GM19239 (cell line): ENCODE measurements at regions not wholly inside any gene's neighbourhood (a gene's known extent, or its start where the extent isn't known, plus 50 kb on each side); places are given as distances from the start of the nearest gene placed in this dataset.
"Not testable (repeated sequence)": the region's sequence is repeated elsewhere in the genome, so short reads cannot be mapped to it uniquely, and the experiment has no call there.

Experiments used
- DNase-seq: peaks from one replicate; pipeline ENCODE4 v3.0.0; 2011; ENCODE audit warnings: low spot score; ENCODE audit not compliant: insufficient read length
- FAIRE-seq: peaks from 2 replicates; lab custom pipeline; 2011; peaks lifted over from hg19 to GRCh38; lab: Jason Lieb, UNC

DNA sequence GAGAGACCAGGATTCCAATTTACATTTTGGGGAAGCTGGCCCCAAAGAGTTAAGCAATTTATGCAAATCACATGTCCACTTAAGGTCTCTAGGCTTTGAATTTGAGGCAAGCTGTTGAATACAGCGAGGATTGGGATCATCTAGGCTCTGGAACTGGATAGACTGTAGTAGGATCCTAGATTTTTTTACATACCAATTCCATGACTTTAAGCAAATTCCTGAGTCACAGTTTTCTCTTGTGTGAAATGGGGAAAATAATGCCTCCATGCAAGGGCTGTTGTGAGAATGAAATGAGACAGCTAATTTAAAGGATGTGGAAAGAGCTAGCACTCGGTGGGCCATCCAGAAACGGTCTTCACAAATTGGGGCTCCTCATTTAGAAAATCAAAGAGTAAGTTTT, 103.4 kb downstream of the MINAR1 start:
- no peak for FAIRE-seq
- DNase-seq, result no peak

DNA sequence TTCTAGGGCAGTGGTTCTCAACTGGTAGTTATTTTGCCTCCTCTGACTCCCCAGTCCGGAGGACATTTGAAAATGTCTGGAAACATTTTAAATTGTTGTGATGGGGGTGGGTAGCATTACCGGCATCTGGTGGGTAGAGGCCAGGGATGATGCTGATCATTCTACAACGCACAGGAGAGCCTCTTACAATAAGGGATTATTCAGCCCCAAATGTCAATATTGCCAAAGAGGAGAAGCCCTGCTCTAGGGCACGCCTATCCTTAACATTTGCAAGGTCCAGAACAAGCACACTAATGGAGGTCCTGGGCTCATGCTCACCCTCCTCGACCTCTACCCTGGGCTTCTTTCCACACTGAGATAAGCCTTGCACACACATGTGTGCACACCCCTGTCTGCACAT, 106.4 kb downstream of the MINAR1 start:
- DNase-seq (no peak), FAIRE-seq (no peak)

DNA sequence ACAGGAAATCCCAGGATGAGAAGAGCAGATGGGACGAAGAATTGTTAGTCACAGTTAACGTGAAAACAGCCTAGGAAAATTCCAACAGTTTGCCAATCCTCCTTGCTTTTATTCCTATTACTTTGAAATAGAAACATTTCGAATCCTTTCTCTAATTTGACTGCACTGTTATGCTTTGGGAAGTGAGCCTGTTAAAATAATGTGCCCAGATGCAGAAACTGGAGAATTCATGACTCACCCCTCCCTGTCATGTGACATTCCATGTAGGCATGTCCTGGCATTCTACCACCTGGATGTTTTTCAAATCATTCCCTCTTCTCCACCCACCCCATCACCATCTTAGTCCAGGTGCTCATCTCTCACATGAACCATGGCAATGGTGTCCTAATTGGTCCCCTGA, 107.3 kb downstream of the MINAR1 start:
- DNase-seq, result no peak

DNA sequence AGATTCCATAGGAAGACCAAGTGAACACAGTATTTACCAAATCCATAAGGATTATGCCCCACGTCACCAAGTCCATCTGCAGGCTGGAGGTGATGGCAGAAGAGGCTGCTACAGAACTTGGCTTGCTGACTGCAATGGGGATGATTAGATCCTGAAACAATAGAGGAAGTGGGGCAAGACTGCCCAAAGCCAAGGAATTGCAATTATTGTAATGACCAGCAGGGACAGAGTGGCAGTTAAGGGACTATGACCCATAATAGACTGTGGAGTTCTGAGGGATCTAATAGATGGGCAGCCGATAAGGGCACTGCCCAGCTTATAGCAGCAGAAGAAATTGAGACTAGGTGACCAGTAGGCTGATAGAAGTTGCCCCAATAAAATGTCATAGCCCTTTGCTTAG, 108.4 kb downstream of the MINAR1 start:
- no peak for FAIRE-seq

More for the DNA sequence above, 107.3 kb downstream of the MINAR1 start:
- no peak for FAIRE-seq

DNA sequence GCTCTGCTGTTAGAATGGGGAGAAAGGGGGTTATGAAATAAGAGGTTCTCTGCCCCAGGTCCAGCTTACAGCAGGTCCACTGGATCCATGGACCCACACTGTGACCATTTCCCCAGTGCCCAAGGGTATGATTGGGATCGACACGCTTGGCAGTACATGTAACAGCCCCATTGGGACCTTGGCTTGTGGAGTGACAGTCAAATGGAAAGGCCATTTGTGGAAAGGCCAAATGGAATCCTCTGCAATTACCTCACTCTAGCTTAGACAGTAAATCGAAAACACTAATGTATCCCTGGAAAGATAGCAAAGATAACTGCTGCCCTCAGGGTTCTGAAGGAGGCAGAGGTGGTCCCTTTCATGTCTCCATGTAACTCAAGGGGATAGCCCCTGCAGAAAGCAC, 109.1 kb downstream of the MINAR1 start:
- no peak for DNase-seq
- no peak for FAIRE-seq

More for the DNA sequence above, 108.4 kb downstream of the MINAR1 start:
- DNase-seq, result no peak

DNA sequence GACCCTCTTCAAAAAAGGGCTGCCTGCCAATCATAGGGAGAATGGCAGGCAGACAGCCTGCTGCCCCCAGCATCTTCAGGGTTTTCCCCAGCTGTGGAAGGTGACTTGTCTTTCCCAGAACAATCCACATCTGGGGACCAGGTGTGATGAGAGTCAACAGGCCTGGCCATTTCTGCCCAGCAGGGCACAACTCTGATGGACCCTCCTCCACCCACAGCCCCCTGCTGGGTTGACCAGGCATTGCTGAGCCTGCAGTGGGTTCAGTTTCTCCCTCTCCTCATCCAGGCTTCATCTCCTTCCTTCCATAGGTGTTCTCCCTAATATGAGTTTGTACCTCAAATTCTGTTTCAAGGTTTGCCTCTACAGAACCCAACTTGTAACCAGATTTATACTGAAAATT, 111.0 kb downstream of the MINAR1 start:
- no peak for FAIRE-seq
- no peak for DNase-seq

DNA sequence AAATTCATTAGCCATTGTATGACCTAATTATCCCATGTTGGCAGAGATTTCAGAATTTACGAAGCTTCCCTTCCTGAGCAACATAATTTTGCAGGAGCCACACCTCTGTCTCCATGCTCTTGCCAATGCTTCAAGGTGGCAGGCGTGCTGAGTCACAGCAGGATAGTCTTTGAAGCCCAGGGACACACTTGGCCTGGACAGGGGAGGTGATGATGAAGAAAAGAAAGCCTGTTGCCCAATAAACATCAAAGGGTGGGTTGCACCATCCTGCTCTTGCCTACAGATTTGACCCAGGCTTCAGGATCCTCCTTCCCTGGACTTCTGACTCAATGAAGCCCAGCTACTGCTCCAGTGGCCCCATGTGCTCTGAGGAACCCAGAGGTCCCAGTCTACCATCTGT, 117.1 kb downstream of the MINAR1 start:
- FAIRE-seq, result no peak
- no peak for DNase-seq

DNA sequence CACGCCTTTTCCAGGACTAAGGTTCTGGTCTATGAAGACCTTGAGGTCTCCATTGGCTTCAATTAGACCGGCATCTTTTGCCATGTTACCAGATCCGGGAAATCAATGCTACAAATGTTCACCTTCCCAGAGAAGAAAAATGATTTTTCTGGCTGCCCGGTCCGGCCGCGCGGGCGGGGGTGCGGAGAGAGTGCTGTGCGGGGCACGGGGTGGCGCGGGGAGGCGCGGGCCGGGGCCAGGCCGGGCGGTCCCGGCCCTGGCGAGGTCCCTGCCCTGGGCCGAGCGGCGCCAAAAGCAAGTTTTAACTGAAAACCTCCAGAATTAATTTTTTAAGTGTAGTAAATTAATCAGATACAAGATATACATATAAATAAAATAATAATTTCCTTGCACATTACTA, 128.2 kb downstream of the MINAR1 start:
- FAIRE-seq, result no peak
- no peak for DNase-seq

DNA sequence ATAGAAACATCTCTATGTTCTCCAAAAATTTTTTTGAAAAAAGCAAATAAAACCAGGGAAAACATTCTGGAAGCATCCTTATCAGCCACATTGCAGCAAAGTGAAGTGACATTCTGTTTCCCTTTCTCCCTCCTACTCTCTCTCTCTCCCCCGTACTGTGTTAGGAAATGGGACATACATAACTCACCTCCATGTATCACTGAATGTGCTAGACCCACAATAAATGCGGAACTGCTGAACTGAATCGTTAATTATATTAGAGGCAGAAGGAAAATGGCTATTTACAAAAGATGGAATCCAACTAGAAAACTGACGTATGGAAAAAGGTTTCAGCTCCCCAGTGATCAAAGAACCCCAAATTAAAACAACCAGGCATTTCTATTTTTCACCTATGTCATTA, 129.8 kb downstream of the MINAR1 start:
- FAIRE-seq, result no peak
- DNase-seq, result no peak

DNA sequence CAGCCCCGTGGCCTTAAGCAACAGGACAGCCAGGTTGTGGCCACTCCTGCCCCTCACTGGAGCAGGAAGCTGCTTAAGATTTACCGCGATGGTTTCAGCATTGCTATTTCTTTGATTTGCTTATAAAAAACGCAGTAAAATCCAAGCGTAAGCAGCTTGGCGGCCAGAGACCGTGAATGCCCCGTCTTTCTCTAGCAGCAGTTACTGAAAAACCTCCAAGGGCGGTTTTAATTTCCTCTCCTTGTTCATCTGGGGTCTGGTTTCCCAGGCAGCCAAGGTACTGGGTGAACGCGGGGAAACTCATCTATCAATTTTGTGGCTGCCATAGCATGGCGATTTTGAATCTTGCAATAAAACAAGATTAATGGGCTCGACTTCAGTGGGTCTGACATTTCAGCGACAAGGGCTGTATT, 130.3 kb downstream of the MINAR1 start:
- DNase-seq (no peak), FAIRE-seq (no peak)

DNA sequence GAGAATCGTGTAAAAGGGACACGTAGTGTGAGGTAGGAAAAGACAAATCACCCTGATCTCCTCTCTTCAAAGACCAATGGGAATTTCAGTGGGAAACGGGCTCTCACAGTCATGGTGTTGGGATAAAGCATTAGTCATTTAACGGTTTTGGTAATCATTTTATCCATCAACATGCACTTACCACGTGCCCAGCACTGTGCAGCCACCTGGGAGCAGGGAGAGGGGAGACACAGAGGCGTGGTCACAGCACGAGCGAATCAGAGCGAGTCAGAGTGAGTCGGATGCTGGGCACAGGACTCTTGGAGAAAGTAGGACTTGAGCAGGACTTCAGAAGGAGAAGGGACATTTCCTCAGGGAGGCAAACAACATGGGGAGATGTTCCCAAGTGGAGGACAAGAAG, 130.8 kb downstream of the MINAR1 start:
- FAIRE-seq, result no peak
- no peak for DNase-seq

DNA sequence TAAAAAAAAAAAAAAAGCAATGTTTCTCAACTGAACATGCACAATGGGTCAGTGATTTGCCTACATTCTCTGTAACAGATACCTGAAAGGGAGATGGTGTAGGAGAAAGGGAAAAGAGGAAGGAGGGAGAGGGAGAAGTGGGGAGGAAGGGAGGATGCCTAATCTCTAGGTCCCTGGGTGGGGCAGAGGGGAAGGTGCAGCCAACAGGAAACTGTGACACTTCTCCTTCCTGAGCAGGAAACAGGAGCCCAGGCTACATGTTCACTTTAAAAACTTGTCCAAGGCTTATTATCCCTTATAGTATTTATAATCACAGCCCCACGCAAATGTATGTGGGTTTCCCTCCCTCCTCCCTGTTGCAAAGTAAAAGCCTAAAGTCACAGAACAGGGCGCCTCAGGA, 137.9 kb downstream of the MINAR1 start:
- FAIRE-seq (no peak), DNase-seq (no peak)

DNA sequence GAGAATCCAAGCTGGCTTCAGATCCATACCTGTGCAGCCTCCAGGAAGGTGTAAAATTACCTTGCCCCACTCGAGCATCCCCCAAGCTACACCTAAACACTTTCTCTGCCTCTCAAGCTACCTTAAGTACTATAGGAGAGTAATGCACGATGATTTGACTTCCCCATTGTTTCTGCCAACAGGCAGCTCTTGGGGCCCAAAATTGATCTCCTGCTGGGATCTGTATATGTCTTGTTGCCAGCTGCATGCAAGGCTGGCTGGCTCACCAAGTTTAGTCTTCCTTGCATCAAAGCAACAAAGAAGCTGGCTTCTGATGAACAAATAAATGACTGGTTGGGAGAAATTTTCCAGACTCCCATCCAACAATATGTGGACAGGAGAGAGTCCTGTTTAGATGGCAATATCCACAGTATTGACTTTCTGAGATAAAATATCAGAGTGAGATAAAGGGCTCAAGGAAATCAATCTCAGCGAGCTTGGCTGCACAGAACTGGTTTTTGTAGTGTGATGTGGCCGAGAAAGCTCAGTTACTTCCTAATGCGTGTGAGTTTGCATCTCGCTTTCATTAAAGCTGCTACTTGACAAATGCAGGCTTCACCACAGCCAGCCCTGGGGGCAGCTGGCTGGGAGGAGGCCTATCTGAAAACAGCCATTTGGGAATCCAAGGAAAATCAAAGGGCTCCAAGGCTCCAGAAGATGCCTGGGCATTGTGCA, 140.7 kb downstream of the MINAR1 start:
- no peak for FAIRE-seq
- DNase-seq, result no peak

DNA sequence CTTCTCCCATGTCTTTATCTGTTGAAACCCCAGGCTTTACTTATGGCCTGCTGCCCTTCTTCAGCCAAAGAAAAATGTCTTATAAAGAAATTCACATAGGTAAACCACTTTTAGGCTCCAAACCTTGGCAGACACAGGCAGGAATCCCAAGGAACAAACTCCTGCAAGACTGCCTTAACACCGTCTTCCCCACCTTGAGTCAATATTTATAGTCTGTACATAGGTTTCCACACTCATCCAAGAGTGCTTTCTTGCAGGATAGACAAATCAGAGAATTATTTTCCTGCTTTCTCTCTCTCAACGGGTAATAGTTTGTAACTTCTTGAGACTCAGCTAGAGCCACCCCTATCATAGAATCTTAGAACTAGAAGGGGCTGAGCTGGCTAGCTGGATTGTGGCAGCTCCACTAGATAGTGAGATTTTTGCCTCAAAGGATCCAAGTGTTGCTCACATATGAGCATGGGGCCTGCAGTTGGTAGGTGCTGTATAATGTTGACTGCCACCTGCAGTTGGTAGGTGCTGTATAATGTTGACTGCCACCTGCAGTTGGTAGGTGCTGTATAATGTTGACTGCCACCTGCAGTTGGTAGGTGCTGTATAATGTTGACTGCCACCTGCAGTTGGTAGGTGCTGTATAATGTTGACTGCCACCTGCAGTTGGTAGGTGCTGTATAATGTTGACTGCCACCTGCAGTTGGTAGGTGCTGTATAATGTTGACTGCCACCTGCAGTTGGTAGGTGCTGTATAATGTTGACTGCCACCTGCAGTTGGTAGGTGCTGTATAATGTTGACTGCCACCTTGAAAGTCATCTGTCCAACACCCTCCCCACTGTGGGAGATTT, 142.5 kb downstream of the MINAR1 start:
- FAIRE-seq, result not testable (repeated sequence)

DNA sequence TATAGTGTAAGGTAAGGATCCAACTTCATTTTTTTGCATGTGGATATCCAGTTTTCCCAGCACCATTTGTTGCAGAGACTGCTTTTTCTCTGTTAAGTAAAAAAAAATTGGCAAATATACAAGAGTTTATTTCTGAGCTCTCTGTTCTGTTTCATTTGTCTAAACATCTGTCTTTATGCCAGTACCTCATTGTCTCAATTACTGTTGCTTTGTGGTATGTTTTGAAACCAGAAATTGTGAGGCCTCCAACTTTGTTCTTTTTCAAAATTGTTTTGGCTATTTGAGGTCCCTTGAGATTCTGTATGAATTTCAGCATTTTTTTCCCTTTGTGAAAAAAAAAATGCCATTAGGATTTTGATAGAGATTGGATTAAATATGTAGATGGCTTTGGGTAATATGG, 150.5 kb downstream of the MINAR1 start:
- DNase-seq (no peak), FAIRE-seq (no peak)

More for the DNA sequence above, 142.5 kb downstream of the MINAR1 start:
- not testable (repeated sequence) for DNase-seq

DNA sequence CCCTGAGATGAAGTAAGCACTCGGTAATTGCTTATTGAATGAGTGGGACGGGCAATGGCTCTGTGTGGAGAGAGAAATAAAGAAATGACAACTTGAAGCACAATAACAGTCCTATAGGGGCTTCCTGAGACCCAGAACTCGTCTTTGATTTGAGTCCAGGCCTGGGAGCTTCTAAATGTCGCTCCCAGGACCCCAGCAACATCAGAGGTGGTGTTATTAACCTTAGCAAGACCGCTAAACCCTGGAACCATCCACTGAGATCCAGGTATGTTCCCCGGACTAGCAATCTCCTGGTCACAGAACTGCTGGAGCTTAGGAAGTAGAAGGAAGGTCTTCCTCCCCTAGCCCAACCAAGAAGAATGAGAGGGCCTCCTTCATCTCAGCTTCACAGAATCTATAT, 160.0 kb downstream of the MINAR1 start:
- no peak for FAIRE-seq

DNA sequence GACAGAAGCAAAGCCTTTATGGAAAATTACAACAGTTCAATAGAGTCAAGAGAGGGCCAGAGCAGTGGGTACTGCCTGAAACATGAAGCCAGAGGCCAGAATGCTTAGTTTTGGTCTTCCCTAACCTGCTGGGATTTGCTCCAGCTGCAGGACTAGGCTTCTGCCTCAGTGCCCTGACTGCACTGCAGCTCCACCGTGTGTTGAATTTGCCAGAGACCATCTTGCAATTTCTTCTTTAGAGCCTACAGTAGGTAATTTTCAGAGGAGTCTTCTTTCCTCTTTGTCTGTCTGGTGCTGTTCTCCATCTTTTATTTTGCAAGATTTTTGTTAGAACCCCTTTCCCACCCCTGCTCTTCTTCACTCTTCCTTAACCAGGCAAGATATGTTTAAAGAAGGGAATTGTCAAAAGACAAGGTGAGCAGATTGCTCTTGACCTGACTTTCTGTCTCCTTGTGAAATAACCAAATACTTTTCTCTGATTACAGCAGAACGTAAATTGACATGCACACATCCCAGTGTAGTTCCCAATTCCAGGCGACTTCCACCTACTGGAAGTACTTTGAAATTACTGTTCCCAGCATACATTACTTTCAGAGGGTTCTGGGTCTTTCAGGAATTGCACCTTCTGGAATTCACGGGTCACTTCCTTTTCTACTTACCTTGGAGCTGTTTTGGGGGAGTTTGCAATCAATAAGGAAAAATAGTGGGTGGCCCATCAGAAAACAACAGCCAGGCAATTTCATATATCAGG, 161.2 kb downstream of the MINAR1 start:
- FAIRE-seq, result no peak
- no peak for DNase-seq

More for the DNA sequence above, 160.0 kb downstream of the MINAR1 start:
- DNase-seq, result no peak

DNA sequence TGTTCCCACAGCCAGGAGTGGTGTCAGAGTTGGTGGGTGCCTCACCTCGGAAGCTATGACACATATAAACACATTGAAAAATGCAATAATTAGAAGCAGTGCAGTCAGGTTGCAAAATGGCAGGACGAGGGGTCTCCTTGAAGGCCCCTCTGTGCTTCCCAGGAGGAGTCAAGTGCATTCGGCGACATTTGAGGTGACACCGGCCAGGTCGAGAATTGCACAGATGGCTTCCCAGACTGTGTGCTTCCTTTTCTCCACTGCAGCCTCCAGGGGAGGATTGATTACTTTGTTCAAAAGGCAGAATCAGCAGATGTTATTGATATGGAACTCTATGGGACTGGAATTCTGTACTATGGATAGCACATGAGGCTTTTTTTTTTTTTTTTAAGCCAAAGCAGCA, 163.2 kb downstream of the MINAR1 start:
- FAIRE-seq, result no peak
- DNase-seq, result no peak

DNA sequence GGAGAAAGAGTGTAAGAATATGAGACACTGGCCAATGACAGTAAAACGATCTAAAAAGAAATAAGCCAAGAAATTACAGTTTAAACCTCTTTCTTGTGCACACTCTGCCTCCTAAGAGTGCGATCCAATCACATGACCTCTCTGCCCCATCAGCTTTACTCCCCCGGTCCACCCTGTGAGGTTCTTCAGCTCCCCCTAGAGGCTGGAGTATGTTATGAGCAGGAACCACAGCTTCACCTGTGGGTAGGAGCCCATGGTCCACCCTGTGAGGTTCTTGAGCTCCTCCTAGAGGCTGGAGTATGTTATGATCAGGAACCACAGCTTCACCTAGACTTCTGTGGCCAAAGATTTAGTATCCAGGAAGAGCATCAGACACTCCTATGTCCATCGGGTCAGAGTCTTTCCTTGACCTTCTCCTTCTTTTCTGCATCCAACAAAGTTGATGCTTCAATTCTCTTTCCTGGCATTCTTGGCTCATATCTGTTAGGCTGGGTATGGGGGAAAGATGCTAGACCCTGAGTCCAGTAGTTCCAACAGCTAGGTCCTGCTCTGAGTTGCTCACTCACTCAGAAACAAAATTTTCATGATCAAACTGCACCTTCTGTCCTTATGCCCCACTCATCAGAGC, 164.0 kb downstream of the MINAR1 start:
- peak; percentile 96 for FAIRE-seq
- DNase-seq, result peak; percentile 80

DNA sequence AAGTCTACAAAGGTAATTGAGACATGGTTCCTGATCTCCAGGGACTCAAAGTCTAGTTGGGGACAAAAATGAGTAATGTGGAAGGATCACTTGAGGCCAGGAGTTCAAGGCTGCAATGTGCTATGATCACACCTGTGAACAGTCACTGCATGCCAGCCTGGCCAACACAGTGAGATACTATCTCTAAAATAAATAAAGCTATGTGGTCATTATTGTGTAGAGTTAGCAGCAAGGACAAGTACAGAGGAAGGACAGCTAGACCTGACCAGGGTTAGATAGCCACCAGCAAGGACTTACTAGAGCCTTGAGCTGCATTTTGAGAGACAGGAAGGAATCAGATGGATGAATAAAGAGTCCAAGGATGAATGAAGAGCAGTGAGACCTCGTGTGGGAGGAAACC, 166.5 kb downstream of the MINAR1 start:
- no peak for DNase-seq
- FAIRE-seq, result no peak
